ENCODE measurements at regions not wholly inside any gene's neighbourhood (a gene's known extent, or its start where the extent isn't known, plus 50 kb on each side); places are given as distances from the start of the nearest gene placed in this dataset.

DNA sequence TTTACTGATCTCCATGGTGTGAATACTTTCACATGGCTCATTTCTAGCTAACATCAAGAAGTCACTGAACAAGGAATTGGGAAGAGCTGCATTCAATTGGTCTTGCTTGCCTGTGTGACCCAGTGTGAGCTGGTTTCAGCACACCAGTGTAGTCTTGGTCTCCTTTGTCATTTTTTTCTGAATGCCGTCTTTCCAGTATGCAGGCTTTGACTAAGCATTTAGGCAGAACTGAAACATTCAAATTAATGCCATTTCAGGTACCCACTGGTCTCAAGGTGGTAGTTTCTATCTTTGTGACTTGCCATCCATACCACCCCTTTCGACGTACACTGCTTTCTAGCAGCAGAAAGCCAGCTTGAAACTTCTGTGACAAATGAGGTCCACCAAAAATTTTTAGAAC, 550.5 kb upstream of the BOD1L1 start:
- no peak for DNase-seq (ENCODE audit: low spot score)

DNA sequence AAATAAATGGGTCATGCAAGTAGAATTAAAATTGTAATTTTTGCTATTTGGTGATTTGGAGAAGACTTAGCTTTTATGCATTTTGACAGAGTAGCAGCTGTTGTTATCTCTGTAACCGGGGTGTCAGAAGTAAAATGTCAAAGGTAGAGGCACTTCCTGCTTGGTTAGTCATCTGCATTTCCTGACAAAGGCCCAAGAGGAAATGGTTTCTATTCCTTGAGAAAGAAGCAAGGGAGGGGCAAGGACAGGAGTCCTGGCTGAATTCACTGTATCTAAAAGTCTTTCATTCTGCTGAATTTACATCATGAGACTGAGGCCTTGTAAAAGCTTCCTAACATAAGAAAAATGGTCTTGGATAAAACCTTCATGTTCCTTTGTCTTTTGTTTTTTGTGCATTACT, 550.9 kb upstream of the BOD1L1 start:
- peak; percentile 37 for DNase-seq (ENCODE audit: low spot score)

DNA sequence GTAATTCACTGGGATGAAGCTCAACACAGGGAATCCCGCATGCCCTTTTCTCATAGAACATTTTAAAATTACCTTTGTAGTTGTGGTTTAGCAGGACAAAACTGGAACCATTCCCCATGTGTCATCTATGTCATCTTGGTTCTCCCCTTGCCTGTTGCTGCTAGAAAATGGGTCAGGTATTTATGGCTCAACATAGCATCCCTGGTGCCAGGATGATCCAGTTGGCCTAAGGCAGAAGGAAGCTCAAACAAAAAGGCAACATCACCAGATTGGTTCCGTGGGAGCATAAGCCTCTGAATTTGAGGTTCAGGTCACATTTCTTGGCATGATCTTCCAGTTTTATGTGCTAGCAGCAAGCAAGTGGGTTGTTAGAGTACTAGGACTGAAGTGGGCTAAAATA, 552.6 kb upstream of the BOD1L1 start:
- DNase-seq (ENCODE audit: low spot score): no peak

DNA sequence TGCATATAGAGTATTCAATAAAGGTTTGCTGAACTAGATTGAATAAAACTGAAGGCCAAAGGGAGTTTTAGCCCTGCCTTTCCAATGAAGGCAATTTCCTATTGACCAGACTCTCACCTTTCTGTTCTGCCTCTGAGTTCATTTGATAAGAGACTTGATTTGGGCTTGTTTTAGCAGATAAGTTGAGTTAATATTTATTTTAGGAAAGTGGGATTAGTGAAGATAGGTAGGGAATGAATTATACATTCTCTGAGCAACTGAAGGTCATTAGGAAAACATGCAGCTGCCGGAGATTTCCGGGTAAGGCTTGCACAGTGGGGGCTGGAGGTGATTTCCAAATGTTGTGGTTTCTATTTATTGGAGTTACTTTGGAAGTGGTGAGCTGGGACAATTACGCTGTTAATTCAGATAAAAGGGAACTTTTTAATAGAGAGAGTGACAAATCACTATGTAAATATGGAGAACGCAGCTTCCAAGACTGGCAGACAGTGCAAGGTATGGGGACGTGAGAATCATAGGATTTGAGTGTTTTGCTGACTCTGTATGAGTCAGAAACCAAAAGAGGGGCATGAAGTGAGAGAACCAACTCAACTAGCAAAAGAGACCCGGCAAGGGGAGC, 553.6 kb upstream of the BOD1L1 start:
- no peak for DNase-seq (ENCODE audit: low spot score)

DNA sequence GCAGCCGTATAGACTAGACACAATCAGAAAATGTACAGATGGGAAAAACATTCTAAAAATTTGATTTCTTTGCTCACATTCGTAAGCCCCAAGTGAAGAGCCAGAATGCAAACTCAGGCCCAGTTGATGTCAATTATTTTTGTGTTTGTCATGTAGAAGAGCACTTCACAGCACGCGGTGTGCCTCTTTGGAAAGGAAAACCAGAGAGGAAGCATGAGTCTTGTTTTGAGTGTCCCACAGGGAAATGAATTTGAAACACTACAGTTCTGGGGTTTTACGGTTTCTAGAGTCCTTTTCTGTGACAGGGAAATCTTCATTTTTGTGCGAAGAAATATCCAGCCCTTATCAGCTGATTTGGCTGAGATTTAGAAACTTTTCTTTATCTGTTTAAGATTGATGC, 554.6 kb upstream of the BOD1L1 start:
- DNase-seq (ENCODE audit: low spot score): no peak

DNA sequence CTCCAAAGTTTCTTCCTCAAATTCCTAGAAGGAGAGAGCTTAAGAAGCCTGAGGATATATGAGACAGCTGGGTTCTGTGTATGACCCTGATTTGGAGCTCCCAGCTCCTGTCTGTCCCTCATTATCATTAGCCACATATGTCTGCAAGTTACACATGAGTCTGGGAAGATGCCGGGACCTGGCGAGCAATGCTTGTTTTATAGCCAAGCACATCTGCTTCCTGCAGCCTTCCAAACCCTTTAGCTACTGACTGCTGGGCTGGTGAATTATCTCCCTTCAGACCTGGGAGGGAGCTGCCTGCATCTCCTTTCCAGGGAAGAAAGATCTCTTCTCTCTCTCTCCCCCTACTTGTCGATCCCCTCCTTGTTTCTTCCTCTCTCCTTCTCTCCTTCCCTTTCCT, 556.7 kb upstream of the BOD1L1 start:
- peak; percentile 52 for DNase-seq (ENCODE audit: low spot score)

DNA sequence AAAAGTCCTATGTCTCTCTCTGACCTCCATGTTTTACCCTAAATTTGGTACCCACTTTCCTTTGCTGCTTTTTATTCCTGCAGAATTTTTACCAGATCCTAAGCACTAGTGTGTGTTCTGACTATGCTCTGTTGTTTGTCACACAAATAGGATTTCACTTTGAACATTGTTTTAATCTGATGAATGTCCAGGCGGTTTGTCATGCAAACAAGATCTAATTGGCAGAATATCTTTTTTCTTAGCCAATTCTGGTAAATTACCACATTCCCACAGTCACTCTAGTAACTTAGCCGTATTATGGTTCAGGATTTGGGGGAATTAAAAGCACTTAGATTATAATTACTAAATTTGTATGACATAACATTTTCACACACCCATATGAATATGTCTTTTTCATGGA, 557.2 kb upstream of the BOD1L1 start:
- DNase-seq (ENCODE audit: low spot score): no peak

DNA sequence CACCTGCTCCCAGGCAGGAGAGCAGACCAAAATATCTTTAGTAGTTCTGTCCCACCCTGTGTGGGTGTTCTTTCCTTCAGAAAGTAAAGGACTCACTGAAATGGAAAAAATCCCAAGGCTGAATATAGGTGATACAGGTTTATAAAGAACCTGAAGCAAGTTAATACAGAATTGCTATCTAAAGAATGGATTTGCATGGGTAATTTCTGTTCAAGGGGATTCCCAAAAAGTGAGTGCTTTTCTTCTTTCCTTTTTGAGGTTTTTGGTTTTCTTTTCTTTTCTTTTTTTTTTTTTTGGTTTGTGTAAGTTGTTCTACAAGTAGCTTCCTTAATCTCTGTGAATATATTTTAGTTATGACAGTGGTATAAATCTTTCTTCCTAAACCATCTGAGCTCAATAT, 560.7 kb upstream of the BOD1L1 start:
- DNase-seq (ENCODE audit: low spot score): no peak

DNA sequence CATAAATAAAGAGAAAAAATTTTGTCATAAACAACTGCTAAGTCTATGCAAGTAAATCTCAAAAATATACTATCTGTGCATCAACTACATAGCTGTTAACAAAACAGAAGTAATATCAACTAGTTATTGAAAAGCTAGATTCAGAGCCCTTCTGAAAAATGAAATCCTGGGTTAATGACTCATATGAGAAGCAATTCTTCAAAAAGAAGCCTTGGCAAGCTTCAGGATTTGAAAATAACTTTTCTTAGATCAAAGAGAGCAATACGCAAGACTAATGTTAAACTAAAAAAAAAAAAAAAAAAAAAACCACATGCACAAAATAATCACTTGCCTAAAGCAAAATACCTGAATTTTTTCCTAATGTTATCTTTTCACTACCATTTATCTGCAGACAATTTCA, 566.1 kb upstream of the BOD1L1 start:
- DNase-seq (ENCODE audit: low spot score): no peak

DNA sequence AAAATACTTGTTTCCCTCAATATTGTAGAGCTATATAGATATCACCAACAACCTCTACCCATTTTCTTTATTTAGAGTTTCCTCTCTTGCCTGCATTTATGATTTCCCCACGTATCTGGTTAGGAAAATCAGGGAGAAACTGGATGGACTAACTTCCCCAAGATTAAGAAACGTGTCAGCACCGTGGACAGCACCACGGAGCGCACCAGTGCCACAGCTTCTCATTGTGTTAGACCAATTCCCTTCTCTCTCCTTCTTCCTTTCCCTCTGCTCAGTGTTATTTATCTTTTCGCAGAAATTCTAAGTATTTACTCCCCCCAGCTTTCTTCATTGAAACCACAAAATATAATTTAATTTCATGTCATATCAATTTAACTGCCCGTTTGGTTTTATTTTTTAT, 568.6 kb upstream of the BOD1L1 start:
- DNase-seq (ENCODE audit: low spot score): peak; percentile 66

DNA sequence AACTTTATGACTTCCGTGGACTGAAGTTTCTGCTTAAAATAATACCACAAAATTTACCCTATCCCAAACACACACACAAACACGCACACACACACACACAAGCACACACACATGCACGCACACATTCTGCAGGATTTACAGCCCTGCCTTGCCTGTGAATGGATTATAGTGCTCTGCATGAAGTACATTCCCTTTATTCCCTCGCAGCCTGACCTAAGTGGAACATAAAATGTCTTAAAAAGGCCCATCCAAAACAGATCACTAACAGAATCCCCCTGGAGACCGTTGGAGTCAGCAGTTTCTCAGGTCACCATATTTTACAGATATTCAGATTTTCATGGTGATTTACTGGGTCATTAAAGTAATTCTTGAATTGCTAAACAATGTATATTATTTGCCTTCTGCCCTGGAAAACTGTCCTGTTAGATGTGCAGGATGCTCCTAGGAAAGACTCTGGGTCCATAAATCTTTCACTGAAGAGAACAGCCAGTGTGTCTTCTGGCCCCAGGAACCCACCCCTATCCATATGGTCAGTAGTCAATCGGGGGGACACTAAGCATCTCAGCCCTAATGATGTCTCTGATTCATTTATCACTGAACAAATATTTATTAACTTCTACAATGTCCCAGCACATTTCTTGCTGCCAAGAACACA, 587.7 kb upstream of the BOD1L1 start:
- no peak for DNase-seq (ENCODE audit: low spot score)

DNA sequence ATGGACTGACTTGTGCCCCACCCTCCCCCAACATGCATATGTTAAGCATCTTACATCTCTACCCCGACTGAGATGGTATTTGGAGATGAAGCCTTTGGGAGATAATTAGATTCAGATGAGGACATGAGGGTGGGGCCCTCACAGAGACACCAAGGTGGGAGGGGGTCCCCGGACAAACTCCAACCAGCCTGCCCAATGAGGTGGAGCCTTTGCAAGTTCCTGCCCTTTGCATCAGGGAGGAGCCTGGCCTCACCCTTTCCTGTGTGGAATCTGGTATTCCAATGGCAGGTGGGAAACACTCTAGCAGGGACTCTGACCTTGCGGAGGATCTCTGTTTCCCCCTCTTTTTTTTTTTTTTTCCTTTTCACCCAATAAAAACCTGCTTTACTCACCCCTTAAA, 589.9 kb upstream of the BOD1L1 start:
- no peak for DNase-seq (ENCODE audit: low spot score)

DNA sequence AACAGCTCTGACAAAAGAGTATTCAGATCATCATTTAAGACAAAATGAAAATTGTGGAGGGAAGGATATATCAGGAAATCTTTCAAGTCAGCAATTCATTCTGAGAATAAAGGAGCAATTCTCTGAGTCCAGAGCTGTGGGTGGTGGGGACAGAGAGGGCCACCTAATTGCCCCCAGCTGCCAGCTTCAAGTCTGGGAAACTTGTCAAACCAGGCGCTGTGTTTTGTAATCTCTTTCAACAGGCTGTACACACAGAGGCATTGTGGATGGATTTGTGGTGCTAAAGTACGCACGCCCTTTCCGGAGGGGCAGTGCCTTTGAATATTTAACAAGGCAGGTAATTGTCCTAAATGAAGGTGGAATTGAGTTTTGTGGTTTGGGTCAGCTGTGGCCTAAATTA, 591.1 kb upstream of the BOD1L1 start:
- DNase-seq (ENCODE audit: low spot score): no peak

DNA sequence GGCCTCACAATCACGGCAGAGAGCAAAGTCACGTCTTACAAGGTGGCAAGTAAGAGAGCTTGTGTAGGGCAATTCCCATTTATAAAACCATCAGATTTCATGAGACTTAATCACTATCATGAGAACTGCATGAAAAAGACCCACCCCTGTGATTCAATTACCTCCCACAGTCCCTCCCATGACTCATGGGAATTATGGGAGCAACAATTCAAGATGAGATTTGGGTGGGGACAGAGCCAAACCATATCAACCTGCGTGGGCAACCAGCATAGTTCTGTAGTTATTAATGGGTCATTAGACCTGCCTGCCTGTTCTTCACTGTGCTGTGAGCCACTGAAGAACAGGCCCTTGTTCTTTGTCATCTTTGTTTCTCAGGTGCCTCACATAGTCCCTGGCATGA, 593.7 kb upstream of the BOD1L1 start:
- no peak for DNase-seq (ENCODE audit: low spot score)

DNA sequence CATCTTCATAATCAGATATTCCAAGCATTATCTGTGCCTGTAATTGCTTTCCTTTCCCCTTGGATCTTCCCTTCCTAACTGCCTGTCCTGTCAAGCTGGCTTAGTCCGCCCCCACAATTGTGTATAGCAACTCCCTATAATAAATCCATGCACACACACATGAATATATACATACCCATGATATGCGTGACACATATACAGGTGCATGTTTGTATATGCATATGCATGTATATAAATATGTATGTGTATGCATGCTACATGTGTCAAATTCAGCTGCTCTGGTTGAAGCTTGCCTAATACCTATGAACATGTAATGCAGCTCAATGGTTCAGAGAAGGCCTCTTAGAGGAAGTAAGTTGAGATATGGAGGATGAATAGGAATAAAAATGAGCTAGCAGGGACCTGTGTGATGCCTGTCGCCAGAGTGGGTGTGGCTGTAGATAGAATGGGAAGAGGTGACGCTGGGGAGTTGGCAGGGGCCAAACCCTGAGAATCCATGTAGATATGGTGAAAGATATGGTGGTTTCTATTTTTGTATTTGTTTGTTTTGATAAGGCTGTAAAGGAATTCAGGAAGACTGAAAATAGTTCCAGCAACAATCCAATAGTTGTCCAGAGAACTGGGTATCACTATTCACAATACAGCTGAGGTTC, 595.0 kb upstream of the BOD1L1 start:
- DNase-seq (ENCODE audit: low spot score): no peak

DNA sequence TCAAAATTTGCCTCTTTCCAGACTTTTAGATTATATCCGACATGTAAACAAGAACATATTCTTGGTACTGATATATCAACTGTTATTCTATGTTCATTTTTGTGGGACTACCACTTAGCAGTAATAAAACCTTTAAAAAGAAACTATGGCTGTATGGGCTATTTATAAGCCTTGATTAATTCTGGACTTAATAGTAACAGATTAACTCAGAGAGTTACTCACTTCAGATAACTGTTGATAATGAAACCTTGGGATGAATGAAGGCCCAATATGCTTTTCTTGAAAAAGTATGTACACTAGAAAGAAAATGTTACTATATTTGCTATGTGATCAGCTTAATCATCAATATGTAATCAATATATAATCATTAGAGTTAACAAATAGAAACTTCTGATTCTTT, 595.9 kb upstream of the BOD1L1 start:
- no peak for DNase-seq (ENCODE audit: low spot score)

DNA sequence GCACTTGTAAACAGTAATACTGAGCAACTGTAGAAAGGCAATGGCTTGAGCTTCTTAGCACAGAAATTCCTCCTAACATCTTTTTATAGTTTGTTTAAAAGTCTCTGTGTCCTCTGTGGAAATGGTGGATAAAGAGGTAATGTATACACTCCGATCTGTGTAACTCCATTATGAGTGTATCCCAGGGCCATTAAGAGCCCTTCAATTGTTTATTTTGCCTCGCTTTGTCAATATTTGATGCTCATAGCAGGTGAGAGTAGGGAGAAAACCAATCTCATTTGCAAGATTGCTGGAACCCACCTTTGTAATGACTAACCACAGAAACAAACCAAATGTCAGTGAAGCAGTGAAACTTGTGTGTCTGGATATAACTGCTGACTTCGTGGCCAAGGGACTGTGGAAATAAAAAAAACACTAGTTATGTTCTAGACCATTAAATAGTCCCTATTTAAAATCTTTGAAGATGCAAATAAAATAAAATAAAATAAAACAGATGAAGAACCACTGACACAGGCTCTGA, 598.2 kb upstream of the BOD1L1 start:
- DNase-seq (ENCODE audit: low spot score): no peak

DNA sequence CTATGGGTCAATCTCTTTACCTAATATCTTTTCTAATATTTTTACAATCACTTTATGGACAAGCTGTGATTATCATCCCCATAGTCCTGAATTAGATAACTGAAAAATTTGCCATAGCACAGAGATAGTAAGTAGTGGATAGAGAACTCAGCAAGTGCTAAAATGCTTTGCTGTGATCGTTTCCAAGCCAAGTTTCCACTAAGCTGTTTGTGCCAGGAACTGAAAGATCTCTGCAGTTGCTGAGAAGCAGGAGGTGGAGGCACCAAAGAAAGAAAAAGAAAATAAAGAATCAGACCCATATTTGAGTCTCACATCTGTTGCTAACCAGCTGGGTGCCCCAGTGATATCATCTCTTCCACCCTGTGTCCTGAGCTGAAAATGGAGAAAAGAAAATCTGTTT, 605.6 kb upstream of the BOD1L1 start:
- DNase-seq (ENCODE audit: low spot score): no peak

DNA sequence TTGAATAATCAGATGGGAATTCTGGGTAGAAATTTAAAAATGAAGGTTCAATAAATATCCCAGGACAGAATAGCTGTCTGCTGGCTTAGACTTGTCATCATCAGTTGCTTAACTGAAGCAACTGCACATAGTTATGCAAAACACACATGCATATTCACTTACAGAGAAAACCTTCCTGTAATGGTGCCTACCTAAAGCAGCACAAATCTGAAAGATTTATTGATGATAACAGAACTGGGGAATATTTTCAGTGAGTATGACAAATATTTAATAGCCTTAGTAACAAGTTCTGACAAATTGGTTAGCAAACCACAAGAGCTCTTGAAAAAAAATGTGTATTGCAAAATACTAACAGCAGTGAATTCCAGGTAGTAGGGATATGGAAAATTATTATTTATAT, 606.8 kb upstream of the BOD1L1 start:
- DNase-seq (ENCODE audit: low spot score): no peak

DNA sequence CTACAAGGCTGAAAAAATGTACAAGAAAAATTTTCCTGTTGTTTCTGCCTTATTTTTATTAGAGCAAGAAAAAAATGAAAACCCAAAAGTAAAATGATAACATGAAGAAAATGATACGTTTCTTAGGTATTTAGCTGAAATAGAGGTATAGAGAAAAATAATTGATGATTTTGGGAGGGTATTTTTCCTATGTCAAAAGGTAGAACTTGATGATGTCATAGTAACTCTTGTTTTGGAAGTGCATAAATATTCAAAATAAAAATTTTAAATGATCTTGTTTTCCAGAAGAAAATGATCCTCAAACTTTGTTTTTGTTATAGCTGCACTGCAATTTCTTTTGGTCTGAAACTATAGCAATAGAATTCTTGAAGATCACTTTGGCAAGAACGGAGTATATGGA, 608.8 kb upstream of the BOD1L1 start:
- DNase-seq (ENCODE audit: low spot score): no peak

DNA sequence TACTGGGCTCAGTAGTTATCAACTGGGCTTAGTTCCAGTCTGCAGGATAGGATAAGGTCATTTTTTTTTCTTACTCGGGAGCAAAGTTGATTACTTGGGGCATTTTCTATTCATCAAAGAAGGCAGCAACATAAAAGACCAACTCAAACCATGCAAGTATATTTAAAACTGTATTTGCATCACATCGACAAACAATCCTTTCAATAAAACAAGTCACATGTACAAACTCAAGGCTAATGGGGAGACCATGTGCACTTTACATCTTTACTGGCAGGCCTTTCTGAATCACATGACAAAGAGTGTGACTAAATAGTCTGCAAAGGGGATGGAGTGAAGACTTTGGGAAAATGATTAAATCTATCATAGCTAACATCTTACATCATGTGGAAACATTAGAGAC, 610.4 kb upstream of the BOD1L1 start:
- no peak for DNase-seq (ENCODE audit: low spot score)

DNA sequence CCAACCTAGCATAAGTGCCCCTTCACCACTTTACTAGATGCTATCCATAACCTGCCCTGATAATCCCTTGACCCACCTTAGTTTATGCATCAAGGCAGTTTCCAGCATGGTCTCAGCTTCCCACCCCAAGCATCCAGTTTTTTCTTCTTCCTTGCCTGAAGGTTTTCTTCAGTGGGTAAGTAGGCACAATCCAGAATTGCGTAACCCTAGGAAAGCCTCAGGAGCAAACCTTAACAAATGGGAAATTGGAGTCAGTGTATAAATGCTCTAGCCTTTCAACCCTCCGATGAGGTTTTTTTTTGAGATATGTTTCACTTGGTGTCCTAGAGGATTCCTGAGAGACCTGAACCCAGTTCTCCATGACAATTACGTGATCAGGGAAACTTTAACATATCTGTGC, 614.0 kb upstream of the BOD1L1 start:
- no peak for DNase-seq (ENCODE audit: low spot score)

DNA sequence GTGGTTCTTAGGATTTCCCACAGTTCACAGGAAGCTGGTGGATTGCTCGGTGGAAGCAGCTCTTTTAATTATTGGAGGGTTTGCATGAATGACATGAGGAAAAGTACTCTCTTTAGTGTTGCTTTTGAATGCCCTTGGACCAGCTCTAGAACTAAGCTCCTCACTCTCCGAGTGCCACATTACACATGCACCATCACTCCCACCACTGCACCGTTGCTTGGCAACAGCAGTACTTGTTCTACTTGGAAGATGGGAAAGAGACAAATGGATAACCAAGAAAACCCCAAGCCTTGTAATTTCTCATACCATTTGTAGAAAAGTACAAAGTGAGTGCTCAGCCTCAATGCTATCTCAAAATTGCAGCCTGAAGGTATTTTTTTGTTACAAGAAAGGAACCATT, 620.2 kb upstream of the BOD1L1 start:
- DNase-seq (ENCODE audit: low spot score): no peak

DNA sequence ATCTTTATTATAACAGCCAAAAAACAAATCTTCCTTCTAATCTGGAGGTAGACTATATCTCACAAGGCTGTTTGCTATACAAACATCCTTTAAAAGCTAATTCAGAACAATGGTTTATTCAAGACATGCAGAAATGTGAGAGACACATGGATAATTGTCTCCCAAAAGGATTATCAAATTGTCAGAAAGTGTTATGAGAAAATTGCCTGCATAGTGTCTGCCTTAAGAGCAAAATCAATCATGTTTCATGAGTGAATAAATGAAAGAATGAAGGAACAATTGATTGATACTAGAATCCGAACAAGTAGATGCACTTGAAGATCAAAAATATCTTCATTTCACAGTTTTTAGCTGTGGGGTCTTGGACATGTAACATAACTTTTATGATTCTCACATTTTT, 621.7 kb upstream of the BOD1L1 start:
- no peak for DNase-seq (ENCODE audit: low spot score)

All from AG20443 (cell line).